ENCODE measurements at regions not wholly inside any gene's neighbourhood (a gene's known extent, or its start where the extent isn't known, plus 50 kb on each side); places are given as distances from the start of the nearest gene placed in this dataset.

DNA sequence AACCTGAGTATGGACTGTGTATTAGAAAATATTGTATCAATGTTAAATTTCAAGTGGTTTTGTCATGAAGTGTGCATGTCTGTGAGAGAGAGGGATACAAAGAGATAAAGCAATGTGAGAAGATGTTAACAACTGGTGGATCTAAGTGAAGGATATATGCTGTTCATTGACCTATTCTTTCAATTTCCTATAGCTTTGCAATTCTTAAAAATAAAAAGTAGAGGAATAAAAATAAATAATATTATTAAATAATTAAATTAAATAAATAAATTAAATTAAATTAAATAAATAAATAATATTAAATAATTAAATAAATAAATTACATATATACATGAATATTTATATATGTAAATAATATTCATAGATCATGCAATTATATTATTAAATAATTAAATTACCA lies 131.2 kb upstream of the DACH1 start:
- TF ChIP-seq TAF1 (IDR thresholded peaks at IDR 0.05; ENCODE audit: low read depth) (no peak), YY1 (IDR thresholded peaks at IDR 0.05; ENCODE audit: low read depth) (no peak), EP300 (IDR thresholded peaks at IDR 0.05; ENCODE audit: borderline replicate concordance) (no peak)
- TF ChIP-seq, protein P1, sequence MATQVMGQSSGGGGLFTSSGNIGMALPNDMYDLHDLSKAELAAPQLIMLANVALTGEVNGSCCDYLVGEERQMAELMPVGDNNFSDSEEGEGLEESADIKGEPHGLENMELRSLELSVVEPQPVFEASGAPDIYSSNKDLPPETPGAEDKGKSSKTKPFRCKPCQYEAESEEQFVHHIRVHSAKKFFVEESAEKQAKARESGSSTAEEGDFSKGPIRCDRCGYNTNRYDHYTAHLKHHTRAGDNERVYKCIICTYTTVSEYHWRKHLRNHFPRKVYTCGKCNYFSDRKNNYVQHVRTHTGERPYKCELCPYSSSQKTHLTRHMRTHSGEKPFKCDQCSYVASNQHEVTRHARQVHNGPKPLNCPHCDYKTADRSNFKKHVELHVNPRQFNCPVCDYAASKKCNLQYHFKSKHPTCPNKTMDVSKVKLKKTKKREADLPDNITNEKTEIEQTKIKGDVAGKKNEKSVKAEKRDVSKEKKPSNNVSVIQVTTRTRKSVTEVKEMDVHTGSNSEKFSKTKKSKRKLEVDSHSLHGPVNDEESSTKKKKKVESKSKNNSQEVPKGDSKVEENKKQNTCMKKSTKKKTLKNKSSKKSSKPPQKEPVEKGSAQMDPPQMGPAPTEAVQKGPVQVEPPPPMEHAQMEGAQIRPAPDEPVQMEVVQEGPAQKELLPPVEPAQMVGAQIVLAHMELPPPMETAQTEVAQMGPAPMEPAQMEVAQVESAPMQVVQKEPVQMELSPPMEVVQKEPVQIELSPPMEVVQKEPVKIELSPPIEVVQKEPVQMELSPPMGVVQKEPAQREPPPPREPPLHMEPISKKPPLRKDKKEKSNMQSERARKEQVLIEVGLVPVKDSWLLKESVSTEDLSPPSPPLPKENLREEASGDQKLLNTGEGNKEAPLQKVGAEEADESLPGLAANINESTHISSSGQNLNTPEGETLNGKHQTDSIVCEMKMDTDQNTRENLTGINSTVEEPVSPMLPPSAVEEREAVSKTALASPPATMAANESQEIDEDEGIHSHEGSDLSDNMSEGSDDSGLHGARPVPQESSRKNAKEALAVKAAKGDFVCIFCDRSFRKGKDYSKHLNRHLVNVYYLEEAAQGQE (IDR thresholded peaks at IDR 0.05; ENCODE audit: low read depth), result no peak
